Heart left ventricle (tissue), 13 donors: ENCODE measurements at regions not wholly inside any gene's neighbourhood (a gene's known extent, or its start where the extent isn't known, plus 50 kb on each side); places are given as distances from the start of the nearest gene placed in this dataset.

Source experiments
- POLR2A ChIP-seq, 2 donors: fragments of 450-650 bp; IDR thresholded peaks; one replicate each; pipeline ENCODE4 v1.6.1; 2017; ENCODE audit warnings: antibody characterized with exemption in 2 of 2, mild to moderate bottlenecking in 2 of 2, moderate library complexity in 2 of 2
- TF ChIP-seq, protein P1 (sequence below), 12 donors: fragments of 200-600 bp; sonication (generic) in 4 of 12; IDR thresholded peaks; one replicate each; pipeline versions ENCODE4 v1.5.0 to v1.8.0; 2018 to 2022; ENCODE audit warnings: antibody characterized with exemption in 12 of 12, mild to moderate bottlenecking in 5 of 12
- donor health status: ischemic (EF 13 %, LVEDD 7.1; RV severe dilation, severe dysfunction).
- donor health status: DM: no; HTN: yes; CAD: no.
- donor health status: DM: no; HTN: no; CAD: no.
- donor health status: ischemic (EF 25% LVEDD 6.9; RV normal size, moderate dysfunction).
- donor health status: ischemic (EF 25% LVEDD 5.7; RV mildly dilated, moderate dysfunction).
- donor health status: ischemic (EF 35%, LVEDD 5.7; RV mildly dilated, moderate dysfunction).
- donor health status: nonischemic (EF 11% LVEDD 7.7; RV severe dilation, severe dysfunction).
- donor health status: DM: yes; HTN: yes; CAD: no.
- donor health status: PGD.
- donor health status: ischemic (EF 29% LVEDD 5.4; RV normal size, mild dysfunction).
- donor health status: nonischemic (EF 23%, LVEDD 6.1; RV moderate dilation, normal function).

GRCh38 chr1:30539884-30540283 lies 183.5 kb downstream of the MATN1 start:
- TF ChIP-seq, protein P1, sequence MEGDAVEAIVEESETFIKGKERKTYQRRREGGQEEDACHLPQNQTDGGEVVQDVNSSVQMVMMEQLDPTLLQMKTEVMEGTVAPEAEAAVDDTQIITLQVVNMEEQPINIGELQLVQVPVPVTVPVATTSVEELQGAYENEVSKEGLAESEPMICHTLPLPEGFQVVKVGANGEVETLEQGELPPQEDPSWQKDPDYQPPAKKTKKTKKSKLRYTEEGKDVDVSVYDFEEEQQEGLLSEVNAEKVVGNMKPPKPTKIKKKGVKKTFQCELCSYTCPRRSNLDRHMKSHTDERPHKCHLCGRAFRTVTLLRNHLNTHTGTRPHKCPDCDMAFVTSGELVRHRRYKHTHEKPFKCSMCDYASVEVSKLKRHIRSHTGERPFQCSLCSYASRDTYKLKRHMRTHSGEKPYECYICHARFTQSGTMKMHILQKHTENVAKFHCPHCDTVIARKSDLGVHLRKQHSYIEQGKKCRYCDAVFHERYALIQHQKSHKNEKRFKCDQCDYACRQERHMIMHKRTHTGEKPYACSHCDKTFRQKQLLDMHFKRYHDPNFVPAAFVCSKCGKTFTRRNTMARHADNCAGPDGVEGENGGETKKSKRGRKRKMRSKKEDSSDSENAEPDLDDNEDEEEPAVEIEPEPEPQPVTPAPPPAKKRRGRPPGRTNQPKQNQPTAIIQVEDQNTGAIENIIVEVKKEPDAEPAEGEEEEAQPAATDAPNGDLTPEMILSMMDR (IDR thresholded peaks at IDR 0.05), result no peak
- no peak for TF ChIP-seq POLR2A (IDR thresholded peaks at IDR 0.05)
